SK-N-SH (cell line): ENCODE measurements at regions not wholly inside any gene's neighbourhood (a gene's known extent, or its start where the extent isn't known, plus 50 kb on each side); places are given as distances from the start of the nearest gene placed in this dataset.

Source experiments
- CTCF ChIP-seq: fragments of 200-600 bp; sonication (generic); IDR thresholded peaks from 2 replicates; pipeline ENCODE4 v1.6.1; 2017; ENCODE audit warnings: antibody characterized with exemption, mild to moderate bottlenecking, moderate library complexity
- EP300 ChIP-seq, 2 experiments: IDR thresholded peaks; 2 replicates each; pipeline versions ENCODE4 v1.4.0 to v1.6.1; 2012; ENCODE audit warnings: borderline replicate concordance in 1 of 2, low read depth in 1 of 2, low read length in 1 of 2
- MEF2A ChIP-seq: IDR thresholded peaks from 2 replicates; pipeline ENCODE4 v1.4.0; 2012; ENCODE audit warnings: low read depth, borderline replicate concordance
- RCOR1 ChIP-seq: fragments of 150-350 bp; IDR thresholded peaks from 2 replicates; pipeline ENCODE4 v1.6.1; 2017; ENCODE audit warnings: antibody characterized with exemption, low read length
- RFX5 ChIP-seq: IDR thresholded peaks from 2 replicates; pipeline ENCODE4 v1.6.1; 2012; ENCODE audit warnings: mild to moderate bottlenecking, improper control_type of control experiment, low read length
- RXRA ChIP-seq: IDR thresholded peaks from 2 replicates; pipeline ENCODE4 v1.4.0; 2012; ENCODE audit warnings: low read depth, mild to moderate bottlenecking, borderline replicate concordance
- TF ChIP-seq, protein P1 (sequence below): fragments of 150-350 bp; IDR thresholded peaks from 2 replicates; pipeline ENCODE4 v1.6.1; 2017; ENCODE audit warnings: antibody characterized with exemption, low read length, low read depth, borderline replicate concordance
- TF ChIP-seq, protein P2 (sequence below): IDR thresholded peaks from 2 replicates; pipeline ENCODE4 v1.6.1; 2012; ENCODE audit warnings: mild to moderate bottlenecking, low read depth, low read length, moderate library complexity

GRCh38 chr2:52919673-52920072 is 847.9 kb upstream of the CHAC2 start:
- TF ChIP-seq CTCF (no peak), RXRA (no peak), MEF2A (no peak), EP300 (IDR thresholded peaks at IDR 0.05; ENCODE audit: borderline replicate concordance in 1 of 2, low read depth in 1 of 2, low read length in 1 of 2) (no peak), RFX5 (no peak), RCOR1 (no peak)
- TF ChIP-seq, protein P1, sequence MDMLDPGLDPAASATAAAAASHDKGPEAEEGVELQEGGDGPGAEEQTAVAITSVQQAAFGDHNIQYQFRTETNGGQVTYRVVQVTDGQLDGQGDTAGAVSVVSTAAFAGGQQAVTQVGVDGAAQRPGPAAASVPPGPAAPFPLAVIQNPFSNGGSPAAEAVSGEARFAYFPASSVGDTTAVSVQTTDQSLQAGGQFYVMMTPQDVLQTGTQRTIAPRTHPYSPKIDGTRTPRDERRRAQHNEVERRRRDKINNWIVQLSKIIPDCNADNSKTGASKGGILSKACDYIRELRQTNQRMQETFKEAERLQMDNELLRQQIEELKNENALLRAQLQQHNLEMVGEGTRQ = no peak
- TF ChIP-seq, protein P2, sequence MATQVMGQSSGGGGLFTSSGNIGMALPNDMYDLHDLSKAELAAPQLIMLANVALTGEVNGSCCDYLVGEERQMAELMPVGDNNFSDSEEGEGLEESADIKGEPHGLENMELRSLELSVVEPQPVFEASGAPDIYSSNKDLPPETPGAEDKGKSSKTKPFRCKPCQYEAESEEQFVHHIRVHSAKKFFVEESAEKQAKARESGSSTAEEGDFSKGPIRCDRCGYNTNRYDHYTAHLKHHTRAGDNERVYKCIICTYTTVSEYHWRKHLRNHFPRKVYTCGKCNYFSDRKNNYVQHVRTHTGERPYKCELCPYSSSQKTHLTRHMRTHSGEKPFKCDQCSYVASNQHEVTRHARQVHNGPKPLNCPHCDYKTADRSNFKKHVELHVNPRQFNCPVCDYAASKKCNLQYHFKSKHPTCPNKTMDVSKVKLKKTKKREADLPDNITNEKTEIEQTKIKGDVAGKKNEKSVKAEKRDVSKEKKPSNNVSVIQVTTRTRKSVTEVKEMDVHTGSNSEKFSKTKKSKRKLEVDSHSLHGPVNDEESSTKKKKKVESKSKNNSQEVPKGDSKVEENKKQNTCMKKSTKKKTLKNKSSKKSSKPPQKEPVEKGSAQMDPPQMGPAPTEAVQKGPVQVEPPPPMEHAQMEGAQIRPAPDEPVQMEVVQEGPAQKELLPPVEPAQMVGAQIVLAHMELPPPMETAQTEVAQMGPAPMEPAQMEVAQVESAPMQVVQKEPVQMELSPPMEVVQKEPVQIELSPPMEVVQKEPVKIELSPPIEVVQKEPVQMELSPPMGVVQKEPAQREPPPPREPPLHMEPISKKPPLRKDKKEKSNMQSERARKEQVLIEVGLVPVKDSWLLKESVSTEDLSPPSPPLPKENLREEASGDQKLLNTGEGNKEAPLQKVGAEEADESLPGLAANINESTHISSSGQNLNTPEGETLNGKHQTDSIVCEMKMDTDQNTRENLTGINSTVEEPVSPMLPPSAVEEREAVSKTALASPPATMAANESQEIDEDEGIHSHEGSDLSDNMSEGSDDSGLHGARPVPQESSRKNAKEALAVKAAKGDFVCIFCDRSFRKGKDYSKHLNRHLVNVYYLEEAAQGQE = no peak
